Ureter (tissue), 1 donor: ENCODE measurements at regions not wholly inside any gene's neighbourhood (a gene's known extent, or its start where the extent isn't known, plus 50 kb on each side); places are given as distances from the start of the nearest gene placed in this dataset.
"Not testable (repeated sequence)": the region's sequence is repeated elsewhere in the genome, so short reads cannot be mapped to it uniquely, and the experiment has no call there.

Experiments
- DNase-seq: peaks from one replicate; pipeline ENCODE4 v3.0.0-alpha.2; 2020; ENCODE audit warnings: low spot score
- donor health status: DM: yes; HTN: yes; CAD: no.

- DNase-seq: no peak
Measured at GRCh38 chr9:38342532-38342931, 50.0 kb upstream of the ALDH1B1 start.

GRCh38 chr9:38342096-38342495 is 50.4 kb upstream of the ALDH1B1 start:
- DNase-seq: no peak

- peak; percentile 31 for DNase-seq
Measured at GRCh38 chr9:38339496-38339895, 53.0 kb upstream of the ALDH1B1 start.

- no peak for DNase-seq
Measured at GRCh38 chr9:38339087-38339486, 53.4 kb upstream of the ALDH1B1 start.

- peak; percentile 5 for DNase-seq
Measured at GRCh38 chr9:38338342-38339018, 54.0 kb upstream of the ALDH1B1 start.

GRCh38 chr9:38337706-38338264 is 54.7 kb upstream of the ALDH1B1 start:
- DNase-seq: peak; percentile 19

- peak; percentile 37 for DNase-seq
Measured at GRCh38 chr9:38337181-38337580, 55.3 kb upstream of the ALDH1B1 start.

GRCh38 chr9:38336341-38336740 is 56.2 kb upstream of the ALDH1B1 start:
- DNase-seq: peak; percentile 24

- no peak for DNase-seq
Measured at GRCh38 chr9:38335686-38336085, 56.8 kb upstream of the ALDH1B1 start.

- DNase-seq: peak; percentile 12
Measured at GRCh38 chr9:38334234-38334633, 58.3 kb upstream of the ALDH1B1 start.

GRCh38 chr9:38333047-38333446 is 59.5 kb upstream of the ALDH1B1 start:
- no peak for DNase-seq

GRCh38 chr9:38332625-38333024 is 59.9 kb upstream of the ALDH1B1 start:
- no peak for DNase-seq

GRCh38 chr9:38331141-38331540 is 61.4 kb upstream of the ALDH1B1 start:
- DNase-seq: no peak

- DNase-seq: no peak
Measured at GRCh38 chr9:38329968-38330367, 62.5 kb upstream of the ALDH1B1 start.

GRCh38 chr9:38328765-38329164 is 63.7 kb upstream of the ALDH1B1 start:
- DNase-seq: no peak

- DNase-seq: no peak
Measured at GRCh38 chr9:38326122-38326521, 66.4 kb upstream of the ALDH1B1 start.

- not testable (repeated sequence) for DNase-seq
Measured at GRCh38 chr9:38324213-38324612, 68.3 kb upstream of the ALDH1B1 start.

GRCh38 chr9:38322937-38323336 is 69.6 kb upstream of the ALDH1B1 start:
- no peak for DNase-seq

GRCh38 chr9:38319496-38320173 is 72.9 kb upstream of the ALDH1B1 start:
- DNase-seq: no peak

GRCh38 chr9:38318759-38319495 is 73.6 kb upstream of the ALDH1B1 start:
- DNase-seq: no peak

- DNase-seq: peak; percentile 20
Measured at GRCh38 chr9:38316166-38316780, 76.2 kb upstream of the ALDH1B1 start.

GRCh38 chr9:38315085-38315595 is 77.4 kb upstream of the ALDH1B1 start:
- peak; percentile 3 for DNase-seq
